ENCODE measurements at regions not wholly inside any gene's neighbourhood (a gene's known extent, or its start where the extent isn't known, plus 50 kb on each side); places are given as distances from the start of the nearest gene placed in this dataset.

GRCh38 chr9:78962156-78962555 lies 609.6 kb upstream of the TLE4 start:
- H3K79me2 ChIP-seq (ENCODE audit: insufficient read depth, low read depth) = no peaks in the 10 kb centered on the region
- no peak for TF ChIP-seq CTCF (conservative IDR thresholded peaks at IDR 0.05; ENCODE audit: low read depth, low read length)
- no peaks in the 10 kb centered on the region for H3K27me3 ChIP-seq (ENCODE audit: insufficient read depth, low read depth)
- no peaks in the 10 kb centered on the region for H3K36me3 ChIP-seq (ENCODE audit: insufficient read depth)
- H3K9ac ChIP-seq = no peak overlapping the region
- H3K4me2 ChIP-seq = no peak overlapping the region
- no peaks in the 10 kb centered on the region for H3K4me1 ChIP-seq (ENCODE audit: low read depth, poor library complexity, severe bottlenecking)
- H3K4me3 ChIP-seq (IDR thresholded peaks at IDR 0.05; ENCODE audit: insufficient read depth, low read depth, low read length) = no peak overlapping the region
- H3K27ac ChIP-seq = no peak overlapping the region
- H4K20me1 ChIP-seq (ENCODE audit: insufficient read depth) = no peaks in the 10 kb centered on the region
- no peak overlapping the region for H2AFZ ChIP-seq (ENCODE audit: low read depth)

- no peaks in the 10 kb centered on the region for H3K27me3 ChIP-seq (ENCODE audit: insufficient read depth, low read depth)
- no peak overlapping the region for H3K4me3 ChIP-seq (IDR thresholded peaks at IDR 0.05; ENCODE audit: insufficient read depth, low read depth, low read length)
- H2AFZ ChIP-seq (ENCODE audit: low read depth) = no peak overlapping the region
- H3K79me2 ChIP-seq (ENCODE audit: insufficient read depth, low read depth) = no peaks in the 10 kb centered on the region
- no peak overlapping the region for H3K27ac ChIP-seq
- TF ChIP-seq CTCF (conservative IDR thresholded peaks at IDR 0.05; ENCODE audit: low read depth, low read length) = no peak
- no peaks in the 10 kb centered on the region for H3K36me3 ChIP-seq (ENCODE audit: insufficient read depth)
- H4K20me1 ChIP-seq (ENCODE audit: insufficient read depth) = no peaks in the 10 kb centered on the region
- no peak overlapping the region for H3K9ac ChIP-seq
- H3K4me2 ChIP-seq = no peak overlapping the region
- H3K4me1 ChIP-seq (ENCODE audit: low read depth, poor library complexity, severe bottlenecking) = no peaks in the 10 kb centered on the region
Observed at GRCh38 chr9:78963911-78964310, 607.9 kb upstream of the TLE4 start.

- no peaks in the 10 kb centered on the region for H4K20me1 ChIP-seq (ENCODE audit: insufficient read depth)
- no peak for TF ChIP-seq CTCF (conservative IDR thresholded peaks at IDR 0.05; ENCODE audit: low read depth, low read length)
- H3K27me3 ChIP-seq (ENCODE audit: insufficient read depth, low read depth) = no peaks in the 10 kb centered on the region
- H3K9ac ChIP-seq = no peak overlapping the region
- H2AFZ ChIP-seq (ENCODE audit: low read depth) = no peak overlapping the region
- H3K4me2 ChIP-seq = no peak overlapping the region
- H3K79me2 ChIP-seq (ENCODE audit: insufficient read depth, low read depth) = no peaks in the 10 kb centered on the region
- H3K4me3 ChIP-seq (IDR thresholded peaks at IDR 0.05; ENCODE audit: insufficient read depth, low read depth, low read length) = no peak overlapping the region
- H3K4me1 ChIP-seq (ENCODE audit: low read depth, poor library complexity, severe bottlenecking) = peaks cover 13% of the 10 kb centered on the region
- H3K36me3 ChIP-seq (ENCODE audit: insufficient read depth) = no peaks in the 10 kb centered on the region
- no peak overlapping the region for H3K27ac ChIP-seq
Observed at GRCh38 chr9:78967596-78968217, 604.1 kb upstream of the TLE4 start.

- Histone ChIP-seq H2AFZ (ENCODE audit: low read depth) (no peak overlapping the region), H3K27me3 (ENCODE audit: insufficient read depth, low read depth) (no peaks in the 10 kb centered on the region), H3K4me3 (IDR thresholded peaks at IDR 0.05; ENCODE audit: insufficient read depth, low read depth, low read length) (no peak overlapping the region), H3K79me2 (ENCODE audit: insufficient read depth, low read depth) (no peaks in the 10 kb centered on the region), H3K27ac (no peak overlapping the region), H3K4me2 (no peak overlapping the region), H3K36me3 (ENCODE audit: insufficient read depth) (no peaks in the 10 kb centered on the region), H3K4me1 (ENCODE audit: low read depth, poor library complexity, severe bottlenecking) (peaks cover 23% of the 10 kb centered on the region), H4K20me1 (ENCODE audit: insufficient read depth) (no peaks in the 10 kb centered on the region), H3K9ac (no peak overlapping the region)
- no peak for TF ChIP-seq CTCF (conservative IDR thresholded peaks at IDR 0.05; ENCODE audit: low read depth, low read length)
Observed at GRCh38 chr9:78970375-78970774, 601.4 kb upstream of the TLE4 start.

All from KMS-11 (cell line).